ENCODE measurements at regions not wholly inside any gene's neighbourhood (a gene's known extent, or its start where the extent isn't known, plus 50 kb on each side); places are given as distances from the start of the nearest gene placed in this dataset.

DNA sequence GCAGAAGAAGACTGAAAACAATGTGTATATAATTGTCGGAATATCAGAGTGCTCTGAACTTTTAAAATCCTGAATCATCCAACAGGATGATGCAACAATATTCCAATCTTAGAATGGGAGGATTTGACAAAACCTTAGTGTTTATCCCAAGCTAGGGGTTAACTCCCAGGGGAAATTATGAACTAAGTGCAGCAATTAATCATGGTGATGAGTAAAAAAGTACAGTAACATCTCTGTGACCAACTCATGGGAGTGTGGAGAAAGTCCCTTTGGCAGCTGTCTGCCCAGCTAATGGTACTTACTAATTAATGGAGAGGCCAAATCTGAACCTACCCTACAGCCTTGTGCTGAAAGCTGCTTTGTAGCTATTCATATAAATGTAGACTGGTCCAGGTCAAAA, 257.6 kb upstream of the DDX53 start:
- Histone ChIP-seq H3K4me3 (ENCODE audit: low read length in 2 of 2) (no peak overlapping the region), H4K91ac (ENCODE audit: low read depth, low read length, poor library complexity) (no peak overlapping the region), H2BK12ac (ENCODE audit: low read length) (no peak overlapping the region), H3K27ac (replicated peaks; ENCODE audit: low read length) (no peak overlapping the region), H3K18ac (ENCODE audit: low read length) (no peak overlapping the region), H2BK5ac (ENCODE audit: low read length) (no peak overlapping the region), H3K9me3 (replicated peaks in 1 of 2; ENCODE audit: control insufficient read depth in 2 of 2, insufficient read depth in 1 of 2, low read depth in 1 of 2, low read length in 2 of 2) (no peaks in the 10 kb centered on the region), H3K23ac (ENCODE audit: low read depth, low read length, poor library complexity) (no peak overlapping the region), H3K9ac (ENCODE audit: low read depth, low read length, poor library complexity) (no peak overlapping the region), H3K27me3 (ENCODE audit: control insufficient read depth in 3 of 3, insufficient read depth in 3 of 3, low read depth in 1 of 3, low read length in 3 of 3) (no peaks in the 10 kb centered on the region), H2AFZ (ENCODE audit: low read length) (no peak overlapping the region), H3K4ac (ENCODE audit: low read length) (no peak overlapping the region), H4K8ac (ENCODE audit: low read depth, low read length) (no peak overlapping the region), H2BK15ac (ENCODE audit: low read length) (no peak overlapping the region), H3K79me1 (ENCODE audit: low read depth, low read length) (no peaks in the 10 kb centered on the region), H2AK5ac (ENCODE audit: low read depth, low read length) (no peak overlapping the region), H3K14ac (ENCODE audit: low read length) (no peak overlapping the region), H3K36me3 (replicated peaks in 1 of 2; ENCODE audit: control insufficient read depth in 2 of 2, insufficient read depth in 2 of 2, low read length in 2 of 2) (no peaks in the 10 kb centered on the region), H3K4me1 (ENCODE audit: control insufficient read depth in 2 of 2, insufficient read depth in 1 of 2, low read depth in 1 of 2, low read length in 2 of 2) (no peaks in the 10 kb centered on the region), H3K4me2 (ENCODE audit: insufficient read depth, low read length, poor library complexity, severe bottlenecking) (no peak overlapping the region), H2BK120ac (ENCODE audit: low read depth, low read length) (no peak overlapping the region)
- WGBS, 2 donors (ENCODE audit: extremely low coverage in 2 of 2, insufficient read length in 2 of 2, insufficient replicate concordance in 1 of 2), result no CpG with 5 or more reads among the region's 1 CpG
- no peak for DNase-seq (ENCODE audit: low spot score)

DNA sequence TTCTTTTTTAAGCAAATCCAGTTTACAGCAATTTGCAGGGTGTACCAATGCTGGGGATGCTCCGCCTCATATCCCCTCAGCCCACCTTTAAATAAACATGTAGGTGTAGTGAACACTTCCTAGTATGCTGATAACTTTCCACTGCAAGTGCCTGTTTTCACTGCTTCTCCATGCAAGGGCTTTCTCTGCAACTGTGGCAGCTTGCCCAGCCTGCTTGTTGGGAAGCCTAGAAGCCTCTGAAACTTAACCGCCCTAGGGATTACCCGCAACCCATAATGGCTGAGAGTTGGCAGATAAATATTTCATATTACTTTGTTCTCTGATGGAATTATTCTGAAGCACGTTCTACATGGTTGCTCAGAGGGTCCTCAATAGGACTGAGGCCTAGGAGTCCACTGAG, 253.7 kb upstream of the DDX53 start:
- no peak overlapping the region for H3K4me2 ChIP-seq (ENCODE audit: insufficient read depth, low read length, poor library complexity, severe bottlenecking)
- no peaks in the 10 kb centered on the region for H3K9me3 ChIP-seq (replicated peaks in 1 of 2; ENCODE audit: control insufficient read depth in 2 of 2, insufficient read depth in 1 of 2, low read depth in 1 of 2, low read length in 2 of 2)
- H3K36me3 ChIP-seq (replicated peaks in 1 of 2; ENCODE audit: control insufficient read depth in 2 of 2, insufficient read depth in 2 of 2, low read length in 2 of 2), result no peaks in the 10 kb centered on the region
- no peak overlapping the region for H2BK5ac ChIP-seq (ENCODE audit: low read length)
- no peak overlapping the region for H2BK120ac ChIP-seq (ENCODE audit: low read depth, low read length)
- H2AFZ ChIP-seq (ENCODE audit: low read length), result no peak overlapping the region
- H4K8ac ChIP-seq (ENCODE audit: low read depth, low read length), result no peak overlapping the region
- H3K9ac ChIP-seq (ENCODE audit: low read depth, low read length, poor library complexity), result no peak overlapping the region
- no peak overlapping the region for H4K91ac ChIP-seq (ENCODE audit: low read depth, low read length, poor library complexity)
- no peak overlapping the region for H2BK12ac ChIP-seq (ENCODE audit: low read length)
- no peak overlapping the region for H2AK5ac ChIP-seq (ENCODE audit: low read depth, low read length)
- H2BK15ac ChIP-seq (ENCODE audit: low read length), result no peak overlapping the region
- no peaks in the 10 kb centered on the region for H3K79me1 ChIP-seq (ENCODE audit: low read depth, low read length)
- H3K23ac ChIP-seq (ENCODE audit: low read depth, low read length, poor library complexity), result no peak overlapping the region
- H3K27me3 ChIP-seq (ENCODE audit: control insufficient read depth in 3 of 3, insufficient read depth in 3 of 3, low read depth in 1 of 3, low read length in 3 of 3), result no peaks in the 10 kb centered on the region
- no peak overlapping the region for H3K4me3 ChIP-seq (ENCODE audit: low read length in 2 of 2)
- DNase-seq (ENCODE audit: low spot score), result no peak
- no peak overlapping the region for H3K4ac ChIP-seq (ENCODE audit: low read length)
- H3K18ac ChIP-seq (ENCODE audit: low read length), result no peak overlapping the region
- no peak overlapping the region for H3K14ac ChIP-seq (ENCODE audit: low read length)
- no CpG with 5 or more reads among the region's 4 CpGs for WGBS, 2 donors (ENCODE audit: extremely low coverage in 2 of 2, insufficient read length in 2 of 2, insufficient replicate concordance in 1 of 2)
- no peak overlapping the region for H3K27ac ChIP-seq (replicated peaks; ENCODE audit: low read length)
- no peaks in the 10 kb centered on the region for H3K4me1 ChIP-seq (ENCODE audit: control insufficient read depth in 2 of 2, insufficient read depth in 1 of 2, low read depth in 1 of 2, low read length in 2 of 2)

DNA sequence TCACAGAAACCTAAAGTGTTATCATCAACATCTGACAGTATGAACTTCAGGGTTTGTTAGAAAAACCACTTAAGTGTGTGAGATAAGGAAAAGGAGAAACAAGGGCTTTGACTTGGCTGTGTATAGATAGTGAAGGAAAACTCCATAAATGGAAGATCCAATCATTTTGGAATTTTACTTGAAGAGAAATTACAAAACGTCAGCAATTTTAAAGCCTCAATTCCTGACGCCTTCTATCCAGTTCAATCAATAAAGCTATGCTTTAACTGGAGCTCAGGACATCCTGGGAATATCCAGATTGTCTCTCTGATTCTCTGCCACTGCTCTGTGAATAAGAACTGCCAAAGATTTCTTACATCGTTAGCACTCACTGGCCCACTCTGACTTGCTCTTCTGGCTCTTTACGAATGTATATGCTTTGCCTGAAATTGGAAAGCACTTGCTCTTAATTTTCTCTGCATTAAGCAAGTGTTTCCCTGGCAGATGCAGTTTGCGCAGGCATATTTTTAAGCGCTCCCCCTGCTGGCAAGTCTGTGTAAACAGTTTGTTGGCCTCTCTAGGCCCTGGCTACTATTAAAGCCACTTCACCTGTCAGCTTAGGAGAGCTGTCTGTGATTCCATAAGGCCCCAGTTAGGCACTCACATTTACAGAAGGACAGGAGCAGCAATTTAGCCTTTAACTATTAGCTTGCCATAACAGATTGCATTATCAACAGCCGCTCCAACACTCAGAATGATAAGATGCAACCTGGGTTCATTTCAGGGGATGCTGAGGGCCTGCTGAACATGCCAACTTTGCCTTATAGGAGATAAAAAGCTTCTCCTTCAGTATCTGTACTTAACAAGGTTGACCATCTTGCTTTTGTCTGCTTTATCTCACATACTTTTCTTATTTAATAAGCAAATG, 251.4 kb upstream of the DDX53 start:
- H2BK12ac ChIP-seq (ENCODE audit: low read length), result no peak overlapping the region
- H3K9me3 ChIP-seq (replicated peaks in 1 of 2; ENCODE audit: control insufficient read depth in 2 of 2, insufficient read depth in 1 of 2, low read depth in 1 of 2, low read length in 2 of 2), result no peaks in the 10 kb centered on the region
- H3K27me3 ChIP-seq (ENCODE audit: control insufficient read depth in 3 of 3, insufficient read depth in 3 of 3, low read depth in 1 of 3, low read length in 3 of 3), result no peaks in the 10 kb centered on the region
- H4K8ac ChIP-seq (ENCODE audit: low read depth, low read length), result no peak overlapping the region
- H4K91ac ChIP-seq (ENCODE audit: low read depth, low read length, poor library complexity), result no peak overlapping the region
- no peak overlapping the region for H3K4me3 ChIP-seq (ENCODE audit: low read length in 2 of 2)
- H3K36me3 ChIP-seq (replicated peaks in 1 of 2; ENCODE audit: control insufficient read depth in 2 of 2, insufficient read depth in 2 of 2, low read length in 2 of 2), result no peaks in the 10 kb centered on the region
- no peak overlapping the region for H3K27ac ChIP-seq (replicated peaks; ENCODE audit: low read length)
- H3K79me1 ChIP-seq (ENCODE audit: low read depth, low read length), result no peaks in the 10 kb centered on the region
- no peak overlapping the region for H2AFZ ChIP-seq (ENCODE audit: low read length)
- no peak overlapping the region for H3K9ac ChIP-seq (ENCODE audit: low read depth, low read length, poor library complexity)
- H3K4ac ChIP-seq (ENCODE audit: low read length), result no peak overlapping the region
- WGBS, 2 donors (ENCODE audit: extremely low coverage in 2 of 2, insufficient read length in 2 of 2, insufficient replicate concordance in 1 of 2), result no CpG with 5 or more reads among the region's 7 CpGs
- H2BK15ac ChIP-seq (ENCODE audit: low read length), result no peak overlapping the region
- no peak overlapping the region for H3K4me2 ChIP-seq (ENCODE audit: insufficient read depth, low read length, poor library complexity, severe bottlenecking)
- no peak overlapping the region for H3K23ac ChIP-seq (ENCODE audit: low read depth, low read length, poor library complexity)
- H2BK120ac ChIP-seq (ENCODE audit: low read depth, low read length), result no peak overlapping the region
- peak; percentile 18 for DNase-seq (ENCODE audit: low spot score)
- H3K14ac ChIP-seq (ENCODE audit: low read length), result no peak overlapping the region
- H3K4me1 ChIP-seq (ENCODE audit: control insufficient read depth in 2 of 2, insufficient read depth in 1 of 2, low read depth in 1 of 2, low read length in 2 of 2), result no peaks in the 10 kb centered on the region
- H2BK5ac ChIP-seq (ENCODE audit: low read length), result no peak overlapping the region
- H3K18ac ChIP-seq (ENCODE audit: low read length), result no peak overlapping the region
- no peak overlapping the region for H2AK5ac ChIP-seq (ENCODE audit: low read depth, low read length)

DNA sequence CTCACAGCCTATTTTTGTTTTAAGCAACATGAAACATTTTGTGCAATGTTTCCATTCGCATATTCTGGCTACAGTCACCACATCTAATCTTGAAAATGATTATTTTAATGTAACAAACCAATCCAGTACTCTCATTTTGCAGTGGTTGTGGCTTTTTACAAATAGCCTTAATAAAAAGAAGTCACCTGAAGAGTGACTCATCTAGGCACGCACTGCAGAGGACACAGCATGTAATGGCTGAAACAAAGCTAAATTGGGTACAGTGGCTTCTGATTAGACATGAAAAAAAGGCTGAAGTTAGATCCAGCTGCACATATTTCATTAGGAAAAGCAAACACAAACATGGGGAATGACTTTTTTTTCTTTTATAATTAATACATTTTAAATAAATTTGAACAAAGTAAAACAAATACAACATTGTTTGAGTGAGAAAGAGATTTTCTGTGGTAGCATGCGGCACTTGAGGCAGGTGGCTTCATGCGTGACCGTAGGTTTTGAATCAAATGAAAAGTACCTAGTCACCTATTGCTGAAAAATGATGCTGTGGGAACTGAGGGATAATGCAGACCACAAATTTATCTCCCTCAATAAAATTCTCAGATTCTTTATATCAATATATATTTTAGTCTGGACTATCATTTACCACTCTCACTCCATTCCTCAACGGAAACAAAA, 240.8 kb upstream of the DDX53 start:
- DNase-seq (ENCODE audit: low spot score), result no peak
- Histone ChIP-seq H3K4ac (ENCODE audit: low read length) (no peak overlapping the region), H3K27me3 (ENCODE audit: control insufficient read depth in 3 of 3, insufficient read depth in 3 of 3, low read depth in 1 of 3, low read length in 3 of 3) (no peaks in the 10 kb centered on the region), H3K27ac (replicated peaks; ENCODE audit: low read length) (no peak overlapping the region), H3K4me3 (ENCODE audit: low read length in 2 of 2) (no peak overlapping the region), H2BK5ac (ENCODE audit: low read length) (no peak overlapping the region), H3K14ac (ENCODE audit: low read length) (no peak overlapping the region), H3K79me1 (ENCODE audit: low read depth, low read length) (no peaks in the 10 kb centered on the region), H3K4me2 (ENCODE audit: insufficient read depth, low read length, poor library complexity, severe bottlenecking) (no peak overlapping the region), H3K23ac (ENCODE audit: low read depth, low read length, poor library complexity) (no peak overlapping the region), H3K18ac (ENCODE audit: low read length) (no peak overlapping the region), H3K4me1 (ENCODE audit: control insufficient read depth in 2 of 2, insufficient read depth in 1 of 2, low read depth in 1 of 2, low read length in 2 of 2) (no peaks in the 10 kb centered on the region), H4K91ac (ENCODE audit: low read depth, low read length, poor library complexity) (no peak overlapping the region), H4K8ac (ENCODE audit: low read depth, low read length) (no peak overlapping the region), H2BK15ac (ENCODE audit: low read length) (no peak overlapping the region), H3K36me3 (replicated peaks in 1 of 2; ENCODE audit: control insufficient read depth in 2 of 2, insufficient read depth in 2 of 2, low read length in 2 of 2) (no peaks in the 10 kb centered on the region), H2BK120ac (ENCODE audit: low read depth, low read length) (no peak overlapping the region), H2AK5ac (ENCODE audit: low read depth, low read length) (no peak overlapping the region), H3K9me3 (replicated peaks in 1 of 2; ENCODE audit: control insufficient read depth in 2 of 2, insufficient read depth in 1 of 2, low read depth in 1 of 2, low read length in 2 of 2) (no peaks in the 10 kb centered on the region), H2BK12ac (ENCODE audit: low read length) (no peak overlapping the region), H3K9ac (ENCODE audit: low read depth, low read length, poor library complexity) (no peak overlapping the region), H2AFZ (ENCODE audit: low read length) (no peak overlapping the region)
- no CpG with 5 or more reads among the region's 6 CpGs for WGBS, 2 donors (ENCODE audit: extremely low coverage in 2 of 2, insufficient read length in 2 of 2, insufficient replicate concordance in 1 of 2)

All from neuronal stem cell (in vitro differentiated cells).